CD8-positive, alpha-beta memory T cell (primary cell): ENCODE measurements at regions not wholly inside any gene's neighbourhood (a gene's known extent, or its start where the extent isn't known, plus 50 kb on each side); places are given as distances from the start of the nearest gene placed in this dataset.

ENCODE experiments used
- CTCF ChIA-PET: fragments of 350-600 bp; sonication (Branson Sonifier 250); formaldehyde crosslinking; loops from one replicate; lab custom pipeline; 2021; ENCODE audit warnings: antibody characterized with exemption; lab: Charles Lee
- POLR2A ChIA-PET: fragments of 350-600 bp; sonication (Branson Sonifier 250); formaldehyde crosslinking; loops from one replicate; lab custom pipeline; 2021; ENCODE audit warnings: antibody characterized with exemption; lab: Charles Lee
- DNase-seq, 5 donors: peaks; one replicate each; pipeline versions ENCODE4 v3.0.0 to v3.0.0-alpha.2; 2020 to 2022; ENCODE audit warnings: mixed read lengths in 1 of 5
- H3K27ac ChIP-seq: one replicate; pipeline ENCODE4 v1.7.0; 2013; ENCODE audit warnings: low read depth, mild to moderate bottlenecking, low read length, moderate library complexity
- H3K27me3 ChIP-seq: 2 replicates; pipeline ENCODE4 v1.7.0; 2013; ENCODE audit warnings: low read length, mild to moderate bottlenecking; ENCODE audit not compliant: insufficient read depth, poor library complexity, severe bottlenecking
- H3K36me3 ChIP-seq: 2 replicates; pipeline ENCODE4 v1.7.0; 2013; ENCODE audit warnings: mild to moderate bottlenecking, low read length, moderate library complexity; ENCODE audit not compliant: insufficient read depth
- H3K4me1 ChIP-seq: 2 replicates; pipeline ENCODE4 v1.7.0; 2013; ENCODE audit warnings: mild to moderate bottlenecking, low read length, moderate library complexity; ENCODE audit not compliant: insufficient read depth
- H3K4me3 ChIP-seq: 2 replicates; pipeline ENCODE4 v1.7.0; 2013; ENCODE audit warnings: mild to moderate bottlenecking, low read length
- H3K9me3 ChIP-seq: 2 replicates; pipeline ENCODE4 v1.7.0; 2013; ENCODE audit warnings: mild to moderate bottlenecking, low read length
- H3K27ac Mint-ChIP-seq, 8 donors: one replicate each; pipeline ENCODE4 v1.8.0; 2020 to 2021; ENCODE audit warnings: mixed read lengths in 8 of 8, mild to moderate bottlenecking in 6 of 8, inconsistent platforms in 3 of 8, moderate library complexity in 3 of 8
- H3K27me3 Mint-ChIP-seq, 2 donors: one replicate each; pipeline ENCODE4 v1.8.0; 2020 to 2021; ENCODE audit warnings: mixed read lengths in 2 of 2, mild to moderate bottlenecking in 1 of 2, moderate library complexity in 1 of 2
- H3K36me3 Mint-ChIP-seq, 3 donors: one replicate each; pipeline ENCODE4 v1.8.0; 2020 to 2021; ENCODE audit warnings: mixed read lengths in 3 of 3, inconsistent platforms in 1 of 3, mild to moderate bottlenecking in 1 of 3
- H3K4me1 Mint-ChIP-seq, 3 donors: one replicate each; pipeline ENCODE4 v1.8.0; 2020 to 2021; ENCODE audit warnings: mixed read lengths in 3 of 3, inconsistent platforms in 1 of 3, mild to moderate bottlenecking in 1 of 3
- H3K4me3 Mint-ChIP-seq, 7 donors: one replicate each; pipeline ENCODE4 v1.8.0; 2020 to 2021; ENCODE audit warnings: mixed read lengths in 7 of 7, mild to moderate bottlenecking in 6 of 7, moderate library complexity in 4 of 7, inconsistent platforms in 2 of 7
- H3K9me3 Mint-ChIP-seq, 5 donors: one replicate each; pipeline ENCODE4 v1.8.0; 2020 to 2022; ENCODE audit warnings: mixed read lengths in 5 of 5, mild to moderate bottlenecking in 3 of 5, moderate library complexity in 2 of 5, inconsistent platforms in 1 of 5

DNA sequence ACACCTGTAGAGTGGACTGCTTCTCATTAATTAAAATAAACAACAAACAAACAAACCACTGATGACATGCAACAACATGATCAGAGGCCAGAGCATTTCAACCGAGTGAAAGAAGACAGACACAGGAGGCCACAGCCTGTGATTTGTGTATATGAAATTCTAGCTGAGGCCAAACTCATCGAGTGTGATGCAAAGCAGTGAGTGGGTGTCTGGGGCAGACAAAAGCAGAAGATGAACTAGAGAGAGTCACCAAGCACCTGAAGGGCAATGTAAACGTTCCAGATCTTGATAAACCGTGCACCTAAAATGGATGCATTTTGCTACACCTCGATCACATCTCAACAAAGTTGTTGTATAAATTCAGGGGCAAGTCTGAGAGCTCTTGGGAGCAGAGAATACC lies 108.4 kb downstream of the KLF6 start:
- no peaks in the 10 kb centered on the region for H3K36me3 Mint-ChIP-seq

DNA sequence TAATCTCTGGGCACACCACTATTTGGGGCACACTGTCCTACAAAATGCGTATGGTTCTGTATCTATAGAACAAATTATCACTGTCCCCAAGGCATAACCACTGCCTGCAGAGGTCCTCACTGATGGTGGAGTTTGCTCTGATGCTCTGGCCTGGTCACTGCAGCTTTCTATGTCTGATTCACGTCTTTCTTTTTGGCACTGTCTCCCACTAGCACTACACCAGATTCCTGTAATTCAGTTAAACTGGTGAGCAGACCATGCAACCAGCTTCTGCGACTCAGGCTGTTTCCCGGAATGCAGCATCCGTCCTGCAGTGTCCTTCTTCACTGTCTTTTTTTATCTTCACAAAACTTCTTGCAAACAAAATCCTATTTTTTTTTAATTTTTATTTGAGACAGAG lies 112.8 kb downstream of the KLF6 start:
- H3K27me3 ChIP-seq: no peaks in the 10 kb centered on the region
- peaks cover 28 to 31% (median 31%) of the 10 kb centered on the region in 3 donors for H3K4me1 Mint-ChIP-seq
- CTCF ChIA-PET: no interaction called here

More for the DNA sequence above, 108.4 kb downstream of the KLF6 start:
- Mint-ChIP-seq H3K27me3 (peaks cover 0 to 4% of the 10 kb centered on the region in 2 donors), H3K9me3 (no peaks in the 10 kb centered on the region), H3K27ac (peak overlapping the region in 2 of 8 donors; percentile 69 to 82), H3K4me1 (no peaks in the 10 kb centered on the region), H3K4me3 (no peak overlapping the region)
- Histone ChIP-seq H3K27ac (no peak overlapping the region), H3K4me3 (no peak overlapping the region), H3K36me3 (no peaks in the 10 kb centered on the region), H3K4me1 (no peaks in the 10 kb centered on the region), H3K9me3 (no peaks in the 10 kb centered on the region), H3K27me3 (no peaks in the 10 kb centered on the region)
- ChIA-PET POLR2A (no interaction called here), CTCF (interaction anchor here (0.6 to 1.5 kb wide), 3 partner anchors 10 to 164 kb away, joined by 3 to 4 read pairs (median 3); no protein-coding TSS in a partner anchor)
- no peak for DNase-seq

GRCh38 chr10:3671386-3671955 lies 113.5 kb downstream of the KLF6 start:
- no peaks in the 10 kb centered on the region for H3K9me3 ChIP-seq
- no peaks in the 10 kb centered on the region for H3K27me3 ChIP-seq
- no peaks in the 10 kb centered on the region for H3K9me3 Mint-ChIP-seq
- no peak overlapping the region for H3K4me3 Mint-ChIP-seq
- no peaks in the 10 kb centered on the region for H3K36me3 Mint-ChIP-seq
- H3K4me3 ChIP-seq: no peak overlapping the region
- H3K4me1 ChIP-seq: peaks cover 31% of the 10 kb centered on the region
- H3K36me3 ChIP-seq: no peaks in the 10 kb centered on the region
- POLR2A ChIA-PET: no interaction called here
- no peak overlapping the region for H3K27ac ChIP-seq
- peaks cover 35 to 39% (median 38%) of the 10 kb centered on the region in 3 donors for H3K4me1 Mint-ChIP-seq
- CTCF ChIA-PET: no interaction called here
- peaks cover 0 to 1% of the 10 kb centered on the region in 2 donors for H3K27me3 Mint-ChIP-seq
- H3K27ac Mint-ChIP-seq: no peak overlapping the region
- DNase-seq: no peak

More for the DNA sequence above, 112.8 kb downstream of the KLF6 start:
- Histone ChIP-seq H3K4me1 (peaks cover 24% of the 10 kb centered on the region), H3K36me3 (no peaks in the 10 kb centered on the region), H3K9me3 (no peaks in the 10 kb centered on the region), H3K27ac (no peak overlapping the region), H3K4me3 (no peak overlapping the region)
- POLR2A ChIA-PET: no interaction called here
- no peak for DNase-seq
- Mint-ChIP-seq H3K27me3 (peaks cover 0 to 1% of the 10 kb centered on the region in 2 donors), H3K9me3 (no peaks in the 10 kb centered on the region), H3K27ac (no peak overlapping the region), H3K36me3 (no peaks in the 10 kb centered on the region), H3K4me3 (no peak overlapping the region)

DNA sequence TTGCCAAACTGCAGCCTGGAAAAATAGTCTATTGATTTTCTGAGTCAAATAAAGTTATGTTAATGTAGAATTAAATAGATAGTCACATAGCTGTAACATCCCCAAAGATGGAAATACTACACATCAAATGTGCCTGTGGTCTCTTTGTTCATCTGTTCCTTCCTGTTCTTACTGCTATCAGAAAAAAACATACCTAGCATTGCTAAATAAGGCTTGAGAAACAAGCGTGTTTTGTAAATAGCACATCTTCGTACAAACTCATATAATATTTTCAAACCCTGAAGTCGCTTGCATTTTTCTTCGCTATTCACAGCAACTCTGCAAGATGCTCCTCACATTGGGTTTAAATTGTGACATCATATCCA lies 116.1 kb downstream of the KLF6 start:
- Mint-ChIP-seq H3K27ac (peak overlapping the region; percentile 86 to 99 (median 96)), H3K27me3 (peaks cover 0 to 3% of the 10 kb centered on the region in 2 donors), H3K4me3 (peak overlapping the region; percentile 81 to 93 (median 87)), H3K36me3 (no peaks in the 10 kb centered on the region), H3K9me3 (no peaks in the 10 kb centered on the region), H3K4me1 (peaks cover 37 to 48% (median 39%) of the 10 kb centered on the region in 3 donors)
- ChIA-PET CTCF (no interaction called here), POLR2A (interaction anchor here (0.7 to 1.5 kb wide), 4 partner anchors 89 to 116 kb away, joined by 4 to 5 read pairs (median 4); partner anchors contain the start of gene KLF6)
- Histone ChIP-seq H3K27me3 (no peaks in the 10 kb centered on the region), H3K9me3 (no peaks in the 10 kb centered on the region), H3K27ac (peak overlapping the region; percentile 88), H3K36me3 (no peaks in the 10 kb centered on the region), H3K4me1 (peaks cover 39% of the 10 kb centered on the region), H3K4me3 (peak overlapping the region; percentile 81)
- DNase-seq: peak in 2 of 5 donors; percentile 73

GRCh38 chr10:3668276-3668965 lies 116.6 kb downstream of the KLF6 start:
- Mint-ChIP-seq H3K9me3 (no peaks in the 10 kb centered on the region), H3K4me3 (peak overlapping the region; percentile 81 to 93 (median 87)), H3K4me1 (peaks cover 37 to 48% (median 39%) of the 10 kb centered on the region in 3 donors), H3K27me3 (peaks cover 0 to 4% of the 10 kb centered on the region in 2 donors), H3K36me3 (no peaks in the 10 kb centered on the region), H3K27ac (peak overlapping the region; percentile 86 to 99 (median 96))
- H3K4me1 ChIP-seq: peaks cover 39% of the 10 kb centered on the region
- ChIA-PET CTCF (no interaction called here), POLR2A (interaction anchor here (0.7 to 1.5 kb wide), 4 partner anchors 89 to 117 kb away, joined by 4 to 5 read pairs (median 4); partner anchors contain the start of gene KLF6)
- peak overlapping the region; percentile 81 for H3K4me3 ChIP-seq
- DNase-seq: peak; percentile 46 to 83 (median 75)
- H3K27ac ChIP-seq: peak overlapping the region; percentile 88
- H3K36me3 ChIP-seq: no peaks in the 10 kb centered on the region
- H3K27me3 ChIP-seq: no peaks in the 10 kb centered on the region
- H3K9me3 ChIP-seq: no peaks in the 10 kb centered on the region

GRCh38 chr10:3666525-3667302 lies 118.3 kb downstream of the KLF6 start:
- no peak overlapping the region for H3K4me3 ChIP-seq
- no peak overlapping the region for H3K27ac ChIP-seq

DNA sequence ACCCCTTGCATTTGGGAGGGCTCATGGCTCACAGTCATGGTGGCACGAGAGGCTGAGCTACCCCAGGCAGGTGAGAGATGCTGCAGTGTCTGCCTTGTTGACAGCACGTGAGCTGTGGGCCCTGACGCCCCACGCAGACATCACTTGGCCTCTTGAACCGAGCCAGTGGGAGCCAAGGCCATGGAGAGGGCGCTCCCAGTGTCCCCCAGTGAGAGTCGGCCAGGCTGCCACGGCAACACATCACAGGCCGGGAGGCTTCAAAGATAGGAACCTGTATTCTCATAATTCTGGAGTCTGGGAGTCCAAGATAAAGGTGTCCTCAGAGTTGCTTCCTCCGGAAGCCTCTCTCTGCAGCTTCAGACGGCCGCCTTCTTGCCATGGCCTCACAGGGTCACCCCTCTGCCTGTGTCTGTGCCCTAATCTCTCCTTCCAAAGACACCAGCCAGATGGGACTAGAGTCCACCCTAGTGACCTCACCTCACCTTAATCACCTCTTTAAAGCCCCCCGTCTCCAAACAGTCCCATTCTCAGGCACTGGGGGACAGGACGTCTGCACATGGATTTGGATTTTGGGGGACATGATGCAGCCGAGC lies 119.6 kb downstream of the KLF6 start:
- Histone ChIP-seq H3K27ac (peak overlapping the region; percentile 11), H3K4me1 (peaks cover 39% of the 10 kb centered on the region), H3K9me3 (no peaks in the 10 kb centered on the region), H3K27me3 (no peaks in the 10 kb centered on the region), H3K4me3 (no peak overlapping the region), H3K36me3 (no peaks in the 10 kb centered on the region)
- H3K27me3 Mint-ChIP-seq: peaks cover 0 to 8% of the 10 kb centered on the region in 2 donors
- no peak for DNase-seq
- ChIA-PET CTCF (interaction anchor here (1.3 kb wide), 1 partner anchor 11 kb away, joined by 3 read pairs; no protein-coding TSS in a partner anchor), POLR2A (no interaction called here)
- H3K4me1 Mint-ChIP-seq: peaks cover 37 to 48% (median 39%) of the 10 kb centered on the region in 3 donors
- H3K36me3 Mint-ChIP-seq: no peaks in the 10 kb centered on the region
- H3K27ac Mint-ChIP-seq: peak overlapping the region in 1 of 8 donors; percentile 47
- no peaks in the 10 kb centered on the region for H3K9me3 Mint-ChIP-seq
- no peak overlapping the region for H3K4me3 Mint-ChIP-seq

More at GRCh38 chr10:3666525-3667302, 118.3 kb downstream of the KLF6 start:
- Mint-ChIP-seq H3K9me3 (no peaks in the 10 kb centered on the region), H3K27ac (peak overlapping the region; percentile 51 to 95 (median 88)), H3K4me3 (peak overlapping the region; percentile 47 to 93 (median 77)), H3K27me3 (peaks cover 0 to 8% of the 10 kb centered on the region in 2 donors), H3K36me3 (no peaks in the 10 kb centered on the region), H3K4me1 (peaks cover 37 to 48% (median 39%) of the 10 kb centered on the region in 3 donors)
- peak in 4 of 5 donors; percentile 13 to 54 (median 21) for DNase-seq
- Histone ChIP-seq H3K9me3 (no peaks in the 10 kb centered on the region), H3K27me3 (no peaks in the 10 kb centered on the region), H3K4me1 (peaks cover 39% of the 10 kb centered on the region), H3K36me3 (no peaks in the 10 kb centered on the region)
- ChIA-PET CTCF (interaction anchor here (1.3 kb wide), 1 partner anchor 10 kb away, joined by 3 read pairs; no protein-coding TSS in a partner anchor), POLR2A (interaction anchor here (1.0 kb wide), 1 partner anchor 118 kb away, joined by 3 read pairs; the partner anchor contains the start of gene KLF6)
